HEK293 (cell line): ENCODE measurements at regions not wholly inside any gene's neighbourhood (a gene's known extent, or its start where the extent isn't known, plus 50 kb on each side); places are given as distances from the start of the nearest gene placed in this dataset.

ENCODE experiments used
- YY1 ChIP-seq: fragments of 450-650 bp; formaldehyde crosslinking; IDR thresholded peaks from 2 replicates; pipeline ENCODE4 v1.5.1; 2018; ENCODE audit warnings: missing biosample characterization, missing genetic modification characterization
- ZNF624 ChIP-seq: fragments of 450-650 bp; formaldehyde crosslinking; IDR thresholded peaks from 2 replicates; pipeline ENCODE4 v1.5.1; 2017; ENCODE audit warnings: missing biosample characterization, missing genetic modification characterization
- TF ChIP-seq, protein P1 (sequence below): fragments of 450-650 bp; formaldehyde crosslinking; IDR thresholded peaks from 2 replicates; pipeline ENCODE4 v1.5.1; 2016; ENCODE audit warnings: missing biosample characterization, missing genetic modification characterization
- TF ChIP-seq, protein P2 (sequence below): fragments of 450-650 bp; formaldehyde crosslinking; conservative IDR thresholded peaks from 2 replicates; pipeline ENCODE4 v1.5.1; 2016; ENCODE audit warnings: low read depth, missing biosample characterization, missing genetic modification characterization
- TF ChIP-seq, protein P3 (sequence below): fragments of 450-650 bp; formaldehyde crosslinking; IDR thresholded peaks from 2 replicates; pipeline ENCODE4 v1.5.1; 2016; ENCODE audit warnings: missing biosample characterization, missing genetic modification characterization
- TF ChIP-seq, protein P4 (sequence below): fragments of 450-650 bp; formaldehyde crosslinking; IDR thresholded peaks from 2 replicates; pipeline ENCODE4 v1.5.1; 2017; ENCODE audit warnings: missing biosample characterization, missing genetic modification characterization
- TF ChIP-seq, protein P5 (sequence below): fragments of 450-650 bp; formaldehyde crosslinking; IDR thresholded peaks from 2 replicates; pipeline ENCODE4 v1.5.1; 2016; ENCODE audit warnings: missing biosample characterization, missing genetic modification characterization, low read depth

DNA sequence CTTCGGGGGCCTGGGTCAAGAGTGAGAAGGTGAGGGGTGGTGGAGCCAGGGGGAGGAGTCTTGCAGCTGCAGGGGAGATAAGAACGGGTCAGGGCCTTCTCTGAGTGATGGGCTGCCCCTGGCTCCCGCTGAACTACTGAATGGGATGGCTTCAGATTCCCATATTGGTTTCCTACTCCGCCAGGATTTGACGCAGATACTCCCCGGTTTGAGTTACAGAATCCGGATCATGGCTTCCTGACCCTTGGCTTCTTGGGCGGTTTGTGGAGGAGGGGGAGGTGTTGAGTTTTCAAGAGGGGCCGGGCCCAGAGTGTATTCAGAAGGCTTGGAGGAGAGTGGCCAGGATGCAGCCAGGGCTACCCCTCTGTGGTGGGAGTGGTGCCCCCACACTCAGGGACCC, 119.9 kb upstream of the ATP2B2 start:
- TF ChIP-seq, protein P1, sequence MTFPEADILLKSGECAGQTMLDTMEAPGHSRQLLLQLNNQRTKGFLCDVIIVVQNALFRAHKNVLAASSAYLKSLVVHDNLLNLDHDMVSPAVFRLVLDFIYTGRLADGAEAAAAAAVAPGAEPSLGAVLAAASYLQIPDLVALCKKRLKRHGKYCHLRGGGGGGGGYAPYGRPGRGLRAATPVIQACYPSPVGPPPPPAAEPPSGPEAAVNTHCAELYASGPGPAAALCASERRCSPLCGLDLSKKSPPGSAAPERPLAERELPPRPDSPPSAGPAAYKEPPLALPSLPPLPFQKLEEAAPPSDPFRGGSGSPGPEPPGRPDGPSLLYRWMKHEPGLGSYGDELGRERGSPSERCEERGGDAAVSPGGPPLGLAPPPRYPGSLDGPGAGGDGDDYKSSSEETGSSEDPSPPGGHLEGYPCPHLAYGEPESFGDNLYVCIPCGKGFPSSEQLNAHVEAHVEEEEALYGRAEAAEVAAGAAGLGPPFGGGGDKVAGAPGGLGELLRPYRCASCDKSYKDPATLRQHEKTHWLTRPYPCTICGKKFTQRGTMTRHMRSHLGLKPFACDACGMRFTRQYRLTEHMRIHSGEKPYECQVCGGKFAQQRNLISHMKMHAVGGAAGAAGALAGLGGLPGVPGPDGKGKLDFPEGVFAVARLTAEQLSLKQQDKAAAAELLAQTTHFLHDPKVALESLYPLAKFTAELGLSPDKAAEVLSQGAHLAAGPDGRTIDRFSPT, result no peak
- TF ChIP-seq, protein P2, sequence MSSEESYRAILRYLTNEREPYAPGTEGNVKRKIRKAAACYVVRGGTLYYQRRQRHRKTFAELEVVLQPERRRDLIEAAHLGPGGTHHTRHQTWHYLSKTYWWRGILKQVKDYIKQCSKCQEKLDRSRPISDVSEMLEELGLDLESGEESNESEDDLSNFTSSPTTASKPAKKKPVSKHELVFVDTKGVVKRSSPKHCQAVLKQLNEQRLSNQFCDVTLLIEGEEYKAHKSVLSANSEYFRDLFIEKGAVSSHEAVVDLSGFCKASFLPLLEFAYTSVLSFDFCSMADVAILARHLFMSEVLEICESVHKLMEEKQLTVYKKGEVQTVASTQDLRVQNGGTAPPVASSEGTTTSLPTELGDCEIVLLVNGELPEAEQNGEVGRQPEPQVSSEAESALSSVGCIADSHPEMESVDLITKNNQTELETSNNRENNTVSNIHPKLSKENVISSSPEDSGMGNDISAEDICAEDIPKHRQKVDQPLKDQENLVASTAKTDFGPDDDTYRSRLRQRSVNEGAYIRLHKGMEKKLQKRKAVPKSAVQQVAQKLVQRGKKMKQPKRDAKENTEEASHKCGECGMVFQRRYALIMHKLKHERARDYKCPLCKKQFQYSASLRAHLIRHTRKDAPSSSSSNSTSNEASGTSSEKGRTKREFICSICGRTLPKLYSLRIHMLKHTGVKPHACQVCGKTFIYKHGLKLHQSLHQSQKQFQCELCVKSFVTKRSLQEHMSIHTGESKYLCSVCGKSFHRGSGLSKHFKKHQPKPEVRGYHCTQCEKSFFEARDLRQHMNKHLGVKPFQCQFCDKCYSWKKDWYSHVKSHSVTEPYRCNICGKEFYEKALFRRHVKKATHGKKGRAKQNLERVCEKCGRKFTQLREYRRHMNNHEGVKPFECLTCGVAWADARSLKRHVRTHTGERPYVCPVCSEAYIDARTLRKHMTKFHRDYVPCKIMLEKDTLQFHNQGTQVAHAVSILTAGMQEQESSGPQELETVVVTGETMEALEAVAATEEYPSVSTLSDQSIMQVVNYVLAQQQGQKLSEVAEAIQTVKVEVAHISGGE, result no peak
- TF ChIP-seq, protein P3, sequence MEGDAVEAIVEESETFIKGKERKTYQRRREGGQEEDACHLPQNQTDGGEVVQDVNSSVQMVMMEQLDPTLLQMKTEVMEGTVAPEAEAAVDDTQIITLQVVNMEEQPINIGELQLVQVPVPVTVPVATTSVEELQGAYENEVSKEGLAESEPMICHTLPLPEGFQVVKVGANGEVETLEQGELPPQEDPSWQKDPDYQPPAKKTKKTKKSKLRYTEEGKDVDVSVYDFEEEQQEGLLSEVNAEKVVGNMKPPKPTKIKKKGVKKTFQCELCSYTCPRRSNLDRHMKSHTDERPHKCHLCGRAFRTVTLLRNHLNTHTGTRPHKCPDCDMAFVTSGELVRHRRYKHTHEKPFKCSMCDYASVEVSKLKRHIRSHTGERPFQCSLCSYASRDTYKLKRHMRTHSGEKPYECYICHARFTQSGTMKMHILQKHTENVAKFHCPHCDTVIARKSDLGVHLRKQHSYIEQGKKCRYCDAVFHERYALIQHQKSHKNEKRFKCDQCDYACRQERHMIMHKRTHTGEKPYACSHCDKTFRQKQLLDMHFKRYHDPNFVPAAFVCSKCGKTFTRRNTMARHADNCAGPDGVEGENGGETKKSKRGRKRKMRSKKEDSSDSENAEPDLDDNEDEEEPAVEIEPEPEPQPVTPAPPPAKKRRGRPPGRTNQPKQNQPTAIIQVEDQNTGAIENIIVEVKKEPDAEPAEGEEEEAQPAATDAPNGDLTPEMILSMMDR (tag by site-specific recombination), result no peak
- TF ChIP-seq, protein P4, sequence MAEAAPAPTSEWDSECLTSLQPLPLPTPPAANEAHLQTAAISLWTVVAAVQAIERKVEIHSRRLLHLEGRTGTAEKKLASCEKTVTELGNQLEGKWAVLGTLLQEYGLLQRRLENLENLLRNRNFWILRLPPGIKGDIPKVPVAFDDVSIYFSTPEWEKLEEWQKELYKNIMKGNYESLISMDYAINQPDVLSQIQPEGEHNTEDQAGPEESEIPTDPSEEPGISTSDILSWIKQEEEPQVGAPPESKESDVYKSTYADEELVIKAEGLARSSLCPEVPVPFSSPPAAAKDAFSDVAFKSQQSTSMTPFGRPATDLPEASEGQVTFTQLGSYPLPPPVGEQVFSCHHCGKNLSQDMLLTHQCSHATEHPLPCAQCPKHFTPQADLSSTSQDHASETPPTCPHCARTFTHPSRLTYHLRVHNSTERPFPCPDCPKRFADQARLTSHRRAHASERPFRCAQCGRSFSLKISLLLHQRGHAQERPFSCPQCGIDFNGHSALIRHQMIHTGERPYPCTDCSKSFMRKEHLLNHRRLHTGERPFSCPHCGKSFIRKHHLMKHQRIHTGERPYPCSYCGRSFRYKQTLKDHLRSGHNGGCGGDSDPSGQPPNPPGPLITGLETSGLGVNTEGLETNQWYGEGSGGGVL (tag by site-specific recombination), result no peak
- TF ChIP-seq YY1 (tag by site-specific recombination) (no peak), ZNF624 (tag by site-specific recombination) (no peak)
- TF ChIP-seq, protein P5, sequence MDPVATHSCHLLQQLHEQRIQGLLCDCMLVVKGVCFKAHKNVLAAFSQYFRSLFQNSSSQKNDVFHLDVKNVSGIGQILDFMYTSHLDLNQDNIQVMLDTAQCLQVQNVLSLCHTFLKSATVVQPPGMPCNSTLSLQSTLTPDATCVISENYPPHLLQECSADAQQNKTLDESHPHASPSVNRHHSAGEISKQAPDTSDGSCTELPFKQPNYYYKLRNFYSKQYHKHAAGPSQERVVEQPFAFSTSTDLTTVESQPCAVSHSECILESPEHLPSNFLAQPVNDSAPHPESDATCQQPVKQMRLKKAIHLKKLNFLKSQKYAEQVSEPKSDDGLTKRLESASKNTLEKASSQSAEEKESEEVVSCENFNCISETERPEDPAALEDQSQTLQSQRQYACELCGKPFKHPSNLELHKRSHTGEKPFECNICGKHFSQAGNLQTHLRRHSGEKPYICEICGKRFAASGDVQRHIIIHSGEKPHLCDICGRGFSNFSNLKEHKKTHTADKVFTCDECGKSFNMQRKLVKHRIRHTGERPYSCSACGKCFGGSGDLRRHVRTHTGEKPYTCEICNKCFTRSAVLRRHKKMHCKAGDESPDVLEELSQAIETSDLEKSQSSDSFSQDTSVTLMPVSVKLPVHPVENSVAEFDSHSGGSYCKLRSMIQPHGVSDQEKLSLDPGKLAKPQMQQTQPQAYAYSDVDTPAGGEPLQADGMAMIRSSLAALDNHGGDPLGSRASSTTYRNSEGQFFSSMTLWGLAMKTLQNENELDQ (tag by site-specific recombination), result no peak
